CD4-positive, alpha-beta T cell treated with Interferon alpha-2 for 1 hour (primary cell): ENCODE measurements at regions not wholly inside any gene's neighbourhood (a gene's known extent, or its start where the extent isn't known, plus 50 kb on each side); places are given as distances from the start of the nearest gene placed in this dataset.
"Not testable (repeated sequence)": the region's sequence is repeated elsewhere in the genome, so short reads cannot be mapped to it uniquely, and the experiment has no call there.

ENCODE experiments used
- DNase-seq, 2 donors: peaks; one replicate each; pipeline ENCODE4 v3.0.0-alpha.2; 2020 to 2022

DNA sequence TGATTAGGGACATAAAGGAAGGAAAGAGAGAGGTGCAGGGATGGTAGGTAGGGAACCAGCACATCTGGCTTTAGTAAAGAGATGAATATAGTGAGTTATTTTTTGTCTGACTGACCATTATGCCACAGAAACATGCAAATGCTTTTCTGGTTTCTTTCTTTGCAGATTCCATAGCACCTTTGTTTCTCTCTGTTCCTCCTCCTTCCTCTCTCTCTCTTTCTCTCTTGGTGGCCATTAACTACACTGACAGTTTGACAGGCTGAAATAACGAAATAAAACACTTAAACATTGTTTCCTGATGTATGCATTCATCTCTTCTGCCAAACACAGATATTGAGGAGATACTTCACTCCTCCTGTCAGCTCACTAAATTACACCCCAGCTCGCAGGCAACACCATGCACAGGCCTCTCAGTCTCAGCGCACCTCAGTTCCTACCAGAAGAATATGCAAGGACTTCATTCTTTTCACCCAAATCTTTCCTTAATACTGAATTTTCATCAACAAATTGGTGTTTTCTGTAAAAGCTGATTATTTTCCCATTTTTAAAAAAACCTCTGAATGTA is 406.9 kb upstream of the SOX5 start:
- DNase-seq: no peak

DNA sequence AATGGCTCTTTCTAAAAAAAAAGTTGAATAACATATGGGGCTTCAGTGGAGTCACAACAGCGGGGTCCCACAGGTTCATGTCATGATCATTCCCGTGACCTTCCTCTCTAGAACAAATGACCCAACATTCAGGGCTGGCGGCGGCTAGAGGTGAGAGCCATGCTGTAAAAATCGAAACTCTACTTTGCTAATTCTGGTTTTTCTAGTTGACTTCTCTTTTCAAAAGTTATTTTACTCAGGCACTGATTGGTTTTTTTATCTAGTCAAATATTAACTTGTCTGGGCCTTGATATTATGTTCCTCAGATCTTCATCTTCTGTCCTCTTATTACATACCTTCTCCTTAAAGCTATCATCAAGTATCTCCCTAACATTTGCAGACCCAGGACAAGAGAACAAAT is 402.9 kb upstream of the SOX5 start:
- no peak for DNase-seq

GRCh38 chr12:24349051-24349799 is 399.8 kb upstream of the SOX5 start:
- no peak for DNase-seq

DNA sequence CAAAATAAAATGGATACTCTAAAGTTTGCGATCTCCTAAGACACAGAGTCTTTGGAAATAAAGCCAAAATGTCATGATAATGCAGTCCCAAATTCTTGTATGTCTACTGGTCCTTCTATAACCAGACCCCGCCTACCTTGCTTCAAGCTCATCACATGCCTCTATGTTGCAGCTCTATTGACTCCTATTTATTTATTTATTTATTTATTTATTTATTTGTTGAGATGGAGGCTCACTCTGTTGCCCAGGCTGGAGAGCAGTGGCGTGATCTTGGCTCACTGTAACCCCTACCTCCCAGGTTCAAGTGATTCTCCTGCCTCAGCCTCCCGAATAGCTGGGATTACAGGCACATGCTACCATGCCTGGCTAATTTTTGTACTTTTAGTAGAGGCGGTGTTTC is 398.7 kb upstream of the SOX5 start:
- DNase-seq: not testable (repeated sequence)

DNA sequence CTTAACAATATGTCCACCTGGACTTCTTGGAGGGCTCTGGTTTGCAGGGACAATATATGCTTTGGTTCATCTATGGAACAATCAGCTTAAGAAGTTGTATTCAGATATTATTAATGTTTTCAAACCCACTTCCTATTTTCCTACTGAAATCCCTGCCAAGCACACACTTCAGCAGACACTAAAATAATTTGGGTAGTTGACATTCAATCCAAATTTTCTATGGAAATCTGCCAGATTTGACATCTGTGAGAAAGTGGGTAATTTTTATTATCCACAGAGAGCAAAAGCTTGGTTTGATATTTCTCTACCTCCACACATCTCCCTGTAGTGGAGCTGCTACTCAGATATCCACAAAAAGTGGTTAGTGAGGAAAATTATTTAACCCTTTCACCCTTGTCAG is 378.8 kb upstream of the SOX5 start:
- no peak for DNase-seq

- DNase-seq: no peak
These were observed 375.9 kb upstream of the SOX5 start for GRCh38 chr12:24325331-24325730.

- DNase-seq: no peak
These were observed 358.4 kb upstream of the SOX5 start for GRCh38 chr12:24307716-24308335.

DNA sequence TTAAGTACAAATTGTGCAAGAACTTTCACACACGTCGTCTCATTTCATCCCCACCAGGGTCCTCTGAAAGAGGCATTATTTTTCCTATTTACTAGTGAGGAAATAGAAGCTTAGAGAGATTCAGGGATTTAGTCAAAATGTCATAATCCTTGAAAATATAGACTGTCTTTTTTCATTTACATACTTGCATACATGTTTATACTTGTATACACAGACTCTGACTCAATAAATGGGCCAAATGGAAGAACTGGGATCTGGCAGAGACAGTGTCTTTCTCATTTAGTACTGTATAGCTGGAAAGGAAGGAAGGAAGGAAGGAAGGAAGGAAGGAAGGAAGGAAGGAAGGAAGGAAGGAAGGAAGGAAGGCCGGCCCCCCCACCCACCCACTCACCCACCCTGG is 357.7 kb upstream of the SOX5 start:
- no peak for DNase-seq

GRCh38 chr12:24306001-24306400 is 356.5 kb upstream of the SOX5 start:
- DNase-seq: no peak

DNA sequence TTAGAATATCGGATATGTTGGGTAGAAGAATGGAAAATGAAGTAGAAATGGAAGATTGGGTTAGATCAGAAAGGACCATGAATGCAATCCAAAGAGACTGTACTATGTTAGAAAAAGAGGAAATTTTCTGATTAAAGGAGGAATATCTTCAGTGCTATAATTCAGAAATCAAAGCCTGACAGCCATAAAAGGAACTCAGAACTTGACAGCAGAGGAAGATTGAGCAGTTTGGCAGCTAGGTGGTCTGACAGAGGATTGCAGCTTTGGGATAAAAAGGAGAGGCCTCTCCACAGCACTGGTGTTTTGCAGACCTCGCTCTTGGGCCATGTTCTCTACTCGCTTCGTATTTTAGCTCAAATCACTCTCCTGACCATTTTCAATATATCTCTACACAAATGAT is 354.8 kb upstream of the SOX5 start:
- DNase-seq: no peak

DNA sequence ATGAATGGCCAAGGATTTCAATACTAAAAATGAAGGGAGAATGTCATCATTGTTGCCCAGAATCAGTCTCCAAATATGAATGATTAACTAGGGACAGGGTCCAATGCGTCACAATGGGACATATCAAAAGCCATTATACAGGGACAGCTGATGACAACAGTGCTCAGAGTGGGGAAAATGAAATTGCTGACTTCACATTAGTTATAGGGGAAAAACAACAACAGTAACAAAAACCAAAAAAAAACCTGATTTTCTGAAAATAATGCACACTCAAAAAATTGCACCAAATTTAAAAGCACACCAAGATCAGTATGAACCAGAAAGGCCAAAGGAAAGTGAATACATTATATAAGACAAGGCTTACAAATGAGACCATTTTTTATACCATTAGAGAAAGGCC is 353.2 kb upstream of the SOX5 start:
- DNase-seq: no peak

- no peak for DNase-seq
These were observed 348.0 kb upstream of the SOX5 start for GRCh38 chr12:24297516-24297915.

DNA sequence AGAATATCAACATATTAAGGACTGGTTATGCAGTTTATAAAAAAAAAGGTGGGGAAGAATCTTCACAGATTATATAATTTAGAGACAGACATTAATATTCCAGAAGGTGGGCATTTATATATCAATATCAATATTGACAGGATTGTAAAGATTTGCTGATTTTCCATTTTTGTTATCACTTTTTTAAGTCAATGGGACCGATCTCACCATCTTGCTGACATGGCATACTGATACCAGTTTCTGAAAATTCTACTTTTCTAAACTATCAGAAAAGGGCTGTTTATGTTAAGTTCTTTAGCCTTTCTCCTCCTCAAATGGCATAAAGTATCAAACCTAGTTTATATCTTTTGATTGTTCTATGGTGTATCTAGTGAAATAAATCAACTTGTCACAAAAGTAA is 344.1 kb upstream of the SOX5 start:
- no peak for DNase-seq

GRCh38 chr12:24287963-24288362 is 338.5 kb upstream of the SOX5 start:
- DNase-seq: no peak

DNA sequence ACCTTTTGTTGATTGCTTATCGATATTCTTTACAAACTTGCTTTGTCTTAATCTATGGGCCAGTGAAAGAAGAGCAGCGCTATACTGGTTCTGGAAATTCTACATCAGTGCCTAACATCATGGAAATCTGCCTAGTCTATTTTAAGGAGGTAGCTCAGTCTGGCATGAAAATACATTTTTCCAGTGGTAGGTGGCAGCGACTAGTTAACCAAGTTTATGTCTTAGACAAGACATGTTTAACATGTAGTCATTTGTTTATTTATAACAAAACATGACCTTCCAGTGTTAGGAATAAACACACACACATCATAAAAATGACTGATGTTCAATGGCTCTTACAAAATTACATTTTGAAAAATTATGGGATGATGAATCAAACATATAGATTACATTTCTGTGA is 336.0 kb upstream of the SOX5 start:
- no peak for DNase-seq

DNA sequence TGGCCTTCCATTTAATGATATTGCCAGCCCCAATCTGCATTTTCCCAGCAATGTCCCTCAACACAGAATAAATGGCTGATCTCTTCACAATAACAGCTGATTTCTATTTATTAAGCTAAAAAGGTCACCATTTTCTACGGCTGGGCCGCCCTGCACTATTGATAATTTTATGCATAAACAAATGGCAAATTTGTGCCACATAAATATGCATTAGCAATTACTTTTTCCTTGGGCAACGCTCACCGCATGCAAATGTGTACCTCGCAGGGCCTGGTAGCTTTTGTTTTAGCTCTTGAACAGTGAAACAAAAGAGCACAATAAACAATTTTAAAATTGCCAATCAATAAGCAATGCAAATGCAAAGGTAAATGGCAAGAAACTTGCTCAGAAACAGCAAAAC is 331.9 kb upstream of the SOX5 start:
- no peak for DNase-seq

DNA sequence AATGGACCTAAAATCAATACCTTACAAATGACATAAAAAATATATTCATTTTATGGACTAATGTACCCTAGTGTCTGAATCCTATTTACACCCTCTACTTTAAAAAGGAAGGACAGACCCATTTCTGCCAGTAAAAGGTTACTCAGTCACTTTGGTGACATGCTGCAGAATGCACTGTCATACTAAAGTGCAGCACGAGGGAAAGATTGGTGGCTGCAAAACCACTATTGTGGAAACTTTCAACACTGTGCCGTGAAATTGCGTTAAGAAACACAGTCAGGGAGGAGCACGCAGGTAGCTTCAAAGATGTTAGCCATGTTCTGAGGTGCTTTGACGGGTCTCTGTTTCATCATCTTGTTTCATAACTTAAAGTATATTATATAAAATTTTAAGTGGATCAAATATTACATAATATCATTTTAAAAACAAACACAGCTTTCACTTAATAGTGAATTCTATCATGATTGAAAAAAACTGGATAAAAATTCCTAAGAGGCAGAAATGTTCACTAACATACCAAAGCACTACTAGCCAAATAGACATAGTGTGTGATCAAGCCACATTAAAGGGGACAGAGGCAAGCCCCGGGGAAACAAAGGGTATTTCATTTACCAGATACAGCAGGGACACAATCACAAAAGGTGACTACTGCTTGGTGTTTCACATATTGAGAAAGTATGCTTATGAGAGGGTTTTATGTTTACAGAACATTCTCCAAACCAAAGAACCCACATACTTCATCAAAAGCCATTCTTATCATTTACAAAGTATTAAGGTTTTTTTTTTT is 330.8 kb upstream of the SOX5 start:
- DNase-seq: no peak

DNA sequence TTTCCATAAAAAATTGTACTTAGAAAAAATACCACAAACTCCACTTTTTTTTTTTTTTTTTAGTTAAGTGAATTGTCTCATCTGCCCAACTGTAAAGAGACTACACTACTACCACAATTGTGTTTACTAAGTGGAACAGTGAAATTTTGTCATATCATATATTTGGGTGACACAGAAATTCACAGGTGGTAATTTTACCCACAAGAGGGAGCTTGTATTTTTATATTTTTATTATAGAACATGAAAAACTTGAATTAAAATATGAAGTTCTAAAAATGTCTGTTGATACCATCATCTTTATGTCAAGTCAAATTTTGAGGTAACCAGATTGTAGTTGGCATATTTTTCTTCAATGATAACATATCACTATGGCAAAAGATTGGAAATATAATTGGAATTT is 329.4 kb upstream of the SOX5 start:
- no peak for DNase-seq

GRCh38 chr12:24270965-24271364 is 321.5 kb upstream of the SOX5 start:
- no peak for DNase-seq

DNA sequence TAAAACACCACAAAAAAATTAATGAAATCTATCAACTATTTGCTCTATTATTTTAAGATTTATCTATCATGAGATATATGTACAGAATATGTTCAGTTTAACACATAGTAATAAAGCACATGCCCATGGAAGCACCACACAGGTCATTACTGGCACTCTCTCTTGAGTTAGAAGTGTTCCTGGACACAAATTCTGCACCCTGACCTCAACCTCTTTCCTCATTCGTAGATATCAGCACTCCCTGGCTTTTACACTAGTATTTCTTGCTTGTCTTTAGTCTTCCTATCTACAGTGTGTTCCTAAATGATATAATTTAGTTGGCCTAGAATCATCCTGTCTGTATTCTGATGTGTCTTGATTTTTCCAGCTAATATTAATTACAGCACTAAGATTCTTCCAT is 321.0 kb upstream of the SOX5 start:
- no peak for DNase-seq

- no peak for DNase-seq
These were observed 319.3 kb upstream of the SOX5 start for GRCh38 chr12:24268663-24269186.

- no peak for DNase-seq
These were observed 317.5 kb upstream of the SOX5 start for GRCh38 chr12:24266982-24267381.

DNA sequence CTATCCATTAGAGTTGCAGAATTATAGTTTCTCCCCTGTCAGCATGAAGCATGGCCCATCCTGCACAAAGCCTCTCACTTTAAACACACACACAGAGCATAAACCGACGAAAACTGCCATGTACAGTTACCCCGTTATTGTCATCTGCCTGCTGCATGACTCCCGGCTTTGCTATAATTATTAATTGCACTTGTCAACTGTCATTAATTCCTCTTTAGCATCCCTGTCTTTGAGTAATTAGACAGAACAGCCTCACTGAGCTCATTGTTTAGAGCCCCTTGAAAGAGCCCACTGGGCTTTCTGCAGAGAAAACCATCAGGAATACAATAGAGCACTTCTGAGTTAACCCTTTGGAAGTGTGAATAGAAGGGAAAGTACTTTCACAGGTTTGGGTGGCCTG is 307.2 kb upstream of the SOX5 start:
- no peak for DNase-seq
